ENCODE measurements at regions not wholly inside any gene's neighbourhood (a gene's known extent, or its start where the extent isn't known, plus 50 kb on each side); places are given as distances from the start of the nearest gene placed in this dataset.

DNA sequence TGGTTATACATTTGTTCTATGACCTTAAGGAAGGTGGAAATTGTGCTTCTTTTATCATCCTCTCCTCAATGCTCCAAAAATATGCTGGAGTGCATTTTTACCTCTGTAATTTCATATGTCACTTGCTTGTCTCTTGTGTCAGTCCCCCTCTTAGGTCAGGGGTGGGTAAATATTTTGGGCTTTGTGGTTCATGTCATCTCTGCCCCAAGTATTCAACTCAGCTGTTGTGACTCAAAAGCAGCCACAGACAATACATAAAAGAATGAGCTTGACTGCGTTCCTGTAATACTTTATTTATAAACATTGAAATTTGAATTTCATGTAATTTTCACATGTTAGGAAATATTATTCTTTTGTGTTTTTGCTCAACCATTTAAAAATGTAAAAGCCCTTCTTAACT, 60.4 kb upstream of the SLC24A5 start:
- no peak for TF ChIP-seq POLR2A (IDR thresholded peaks at IDR 0.05; ENCODE audit: low read depth, low read length)
- TF ChIP-seq SPI1 (IDR thresholded peaks at IDR 0.05; ENCODE audit: low read depth, low read length): no peak
- no peak for TF ChIP-seq POLR2AphosphoS5 (IDR thresholded peaks at IDR 0.05; ENCODE audit: low read depth, low read length)
- no peak for TF ChIP-seq TAF1 (IDR thresholded peaks at IDR 0.05; ENCODE audit: low read depth, low read length)
- TF ChIP-seq PAX5 (IDR thresholded peaks at IDR 0.05; ENCODE audit: insufficient read depth, low read length, severe bottlenecking): no peak
- no peak for TF ChIP-seq POU2F2 (IDR thresholded peaks at IDR 0.05; ENCODE audit: low read depth, low read length)

Measured in GM12891 (cell line).